ENCODE measurements at regions not wholly inside any gene's neighbourhood (a gene's known extent, or its start where the extent isn't known, plus 50 kb on each side); places are given as distances from the start of the nearest gene placed in this dataset.
A peak's percentile ranks its signal among the peaks of the same experiment; 100 is the strongest.

- TF ChIP-seq TAF1 (IDR thresholded peaks at IDR 0.05; ENCODE audit: borderline replicate concordance, insufficient read depth, low read length): no peak
- no peak for TF ChIP-seq REST (IDR thresholded peaks at IDR 0.05; ENCODE audit: insufficient read depth in 1 of 2, low read depth in 2 of 2, low read length in 2 of 2)
- TF ChIP-seq FOXP2 (optimal IDR thresholded peaks at IDR 0.05; ENCODE audit: borderline replicate concordance, extremely low read depth, extremely low read length, insufficient read depth): no peak
- TF ChIP-seq POLR2AphosphoS5 (IDR thresholded peaks at IDR 0.05; ENCODE audit: low read depth, low read length): no peak
- TF ChIP-seq SIN3A (IDR thresholded peaks at IDR 0.05; ENCODE audit: borderline replicate concordance, insufficient read depth, low read length): no peak
These were observed 258.7 kb downstream of the TTC32 start for GRCh38 chr2:19643117-19643518.

- TF ChIP-seq FOXP2 (optimal IDR thresholded peaks at IDR 0.05; ENCODE audit: borderline replicate concordance, extremely low read depth, extremely low read length, insufficient read depth) (no peak), SIN3A (IDR thresholded peaks at IDR 0.05; ENCODE audit: borderline replicate concordance, insufficient read depth, low read length) (no peak), REST (IDR thresholded peaks at IDR 0.05; ENCODE audit: insufficient read depth in 1 of 2, low read depth in 2 of 2, low read length in 2 of 2) (no peak), POLR2AphosphoS5 (IDR thresholded peaks at IDR 0.05; ENCODE audit: low read depth, low read length) (no peak), TAF1 (IDR thresholded peaks at IDR 0.05; ENCODE audit: borderline replicate concordance, insufficient read depth, low read length) (no peak)
These were observed 259.3 kb downstream of the TTC32 start for GRCh38 chr2:19642501-19642900.

GRCh38 chr2:19635951-19636510, 265.8 kb downstream of the TTC32 start:
- TF ChIP-seq TAF1 (IDR thresholded peaks at IDR 0.05; ENCODE audit: borderline replicate concordance, insufficient read depth, low read length): no peak
- no peak for TF ChIP-seq SIN3A (IDR thresholded peaks at IDR 0.05; ENCODE audit: borderline replicate concordance, insufficient read depth, low read length)
- no peak for TF ChIP-seq POLR2AphosphoS5 (IDR thresholded peaks at IDR 0.05; ENCODE audit: low read depth, low read length)
- no peak for TF ChIP-seq REST (IDR thresholded peaks at IDR 0.05; ENCODE audit: insufficient read depth in 1 of 2, low read depth in 2 of 2, low read length in 2 of 2)
- TF ChIP-seq FOXP2 (optimal IDR thresholded peaks at IDR 0.05; ENCODE audit: borderline replicate concordance, extremely low read depth, extremely low read length, insufficient read depth): no peak

GRCh38 chr2:19632403-19632991, 269.3 kb downstream of the TTC32 start:
- TF ChIP-seq TAF1 (IDR thresholded peaks at IDR 0.05; ENCODE audit: borderline replicate concordance, insufficient read depth, low read length) (no peak), REST (IDR thresholded peaks at IDR 0.05; ENCODE audit: insufficient read depth in 1 of 2, low read depth in 2 of 2, low read length in 2 of 2) (peak in 1 of 2 experiments; percentile 57; a peak in 2 of 4 replicates), FOXP2 (optimal IDR thresholded peaks at IDR 0.05; ENCODE audit: borderline replicate concordance, extremely low read depth, extremely low read length, insufficient read depth) (no peak), POLR2AphosphoS5 (IDR thresholded peaks at IDR 0.05; ENCODE audit: low read depth, low read length) (no peak), SIN3A (IDR thresholded peaks at IDR 0.05; ENCODE audit: borderline replicate concordance, insufficient read depth, low read length) (no peak)

Data from PFSK-1 (cell line).